Fibroblast of lung (primary cell): ENCODE measurements at regions not wholly inside any gene's neighbourhood (a gene's known extent, or its start where the extent isn't known, plus 50 kb on each side); places are given as distances from the start of the nearest gene placed in this dataset.
"Not testable (repeated sequence)": the region's sequence is repeated elsewhere in the genome, so short reads cannot be mapped to it uniquely, and the experiment has no call there.

Experiments used
- DNase-seq, 2 donors: peaks; one replicate each; pipeline versions ENCODE4 v3.0.0 to v3.0.0-alpha.2; 2010; ENCODE audit warnings: low read depth in 2 of 2
- H2AFZ ChIP-seq: 2 replicates; pipeline ENCODE4 v1.5.1; 2012; ENCODE audit warnings: low read length, control low read depth, inconsistent platforms
- H3K27ac ChIP-seq: 2 replicates; pipeline ENCODE4 v1.5.1; 2011; ENCODE audit warnings: low read length, control low read depth; ENCODE audit not compliant: insufficient read depth
- H3K27me3 ChIP-seq: 2 replicates; pipeline ENCODE4 v1.5.1; 2011; ENCODE audit warnings: mild to moderate bottlenecking, low read length; ENCODE audit not compliant: control insufficient read depth, insufficient read depth
- H3K36me3 ChIP-seq: 2 replicates; pipeline ENCODE4 v1.5.1; 2011; ENCODE audit warnings: low read length; ENCODE audit not compliant: control insufficient read depth, insufficient read depth
- H3K4me1 ChIP-seq: 2 replicates; pipeline ENCODE4 v1.5.1; 2011; ENCODE audit warnings: low read length; ENCODE audit not compliant: control insufficient read depth, insufficient read depth; ENCODE audit errors: extremely low read depth
- H3K4me2 ChIP-seq: 2 replicates; pipeline ENCODE4 v1.5.1; 2011; ENCODE audit warnings: low read length, control low read depth; ENCODE audit not compliant: insufficient read depth; ENCODE audit errors: extremely low read depth
- H3K4me3 ChIP-seq, 4 experiments: fragments of 200-600 bp in 1 of 4; sonication (generic) in 1 of 4; replicated peaks in 1 of 4; 2 replicates each; pipeline ENCODE4 v1.5.1; 2011 to 2016; ENCODE audit warnings: low read length in 4 of 4, low read depth in 3 of 4, mild to moderate bottlenecking in 3 of 4, control low read depth in 2 of 4, inconsistent platforms in 1 of 4, mixed read lengths in 1 of 4; ENCODE audit not compliant: insufficient read depth in 1 of 4; ENCODE audit errors: control extremely low read depth in 1 of 4
- H3K79me2 ChIP-seq: 2 replicates; pipeline ENCODE4 v1.5.1; 2012; ENCODE audit warnings: mild to moderate bottlenecking, low read length, inconsistent platforms; ENCODE audit not compliant: control insufficient read depth, insufficient read depth
- H3K9ac ChIP-seq: 2 replicates; pipeline ENCODE4 v1.5.1; 2011; ENCODE audit warnings: mild to moderate bottlenecking, low read length, control low read depth; ENCODE audit not compliant: insufficient read depth
- H3K9me3 ChIP-seq: 2 replicates; pipeline ENCODE4 v1.5.1; 2012; ENCODE audit warnings: low read depth, low read length; ENCODE audit not compliant: control insufficient read depth, insufficient read depth
- H4K20me1 ChIP-seq: 2 replicates; pipeline ENCODE4 v1.5.1; 2011; ENCODE audit warnings: low read length; ENCODE audit not compliant: control insufficient read depth, insufficient read depth; ENCODE audit errors: extremely low read depth
- EZH2 ChIP-seq: IDR thresholded peaks from 2 replicates; pipeline ENCODE4 v1.5.1; 2012; ENCODE audit warnings: low read length, control low read depth, mild to moderate bottlenecking; ENCODE audit errors: missing control alignments
- TF ChIP-seq, protein P1 (sequence below), 2 donors: IDR thresholded peaks in 1 of 2; conservative IDR thresholded peaks in 1 of 2; 1 replicate in 1 of 2; 2 replicates in 1 of 2; pipeline ENCODE4 v1.5.1; 2011 to 2012; ENCODE audit warnings: low read length in 2 of 2, control low read depth in 1 of 2, inconsistent platforms in 1 of 2, low read depth in 1 of 2, mild to moderate bottlenecking in 1 of 2

DNA sequence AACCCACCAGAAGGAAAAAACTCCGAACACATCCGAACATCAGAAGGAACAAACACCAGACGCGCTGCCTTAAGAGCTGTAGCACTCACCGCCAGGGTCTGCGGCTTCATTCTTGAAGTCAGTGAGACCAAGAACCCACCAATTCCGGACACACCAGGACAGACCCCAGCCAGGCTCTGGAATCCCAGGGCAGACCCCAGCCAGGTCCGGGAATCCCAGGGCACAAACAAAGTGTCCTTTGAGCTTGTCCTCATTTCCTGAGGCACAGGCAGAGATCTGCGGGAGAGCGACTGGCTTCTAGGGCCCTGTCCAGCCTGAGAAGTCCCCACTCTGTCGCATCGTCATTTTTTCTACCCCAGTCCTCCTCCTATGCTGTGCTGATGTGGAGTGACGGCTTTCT lies 461.1 kb downstream of the ACTL7B start:
- no peak overlapping the region for H3K9ac ChIP-seq
- no peak overlapping the region for H3K27ac ChIP-seq
- no peaks in the 10 kb centered on the region for H3K79me2 ChIP-seq
- no peaks in the 10 kb centered on the region for H3K9me3 ChIP-seq
- H3K4me1 ChIP-seq: no peaks in the 10 kb centered on the region
- H3K4me2 ChIP-seq: no peak overlapping the region
- no peak overlapping the region for H3K4me3 ChIP-seq
- no peaks in the 10 kb centered on the region for H4K20me1 ChIP-seq
- no peak for DNase-seq
- H2AFZ ChIP-seq: no peak overlapping the region
- no peaks in the 10 kb centered on the region for H3K27me3 ChIP-seq
- TF ChIP-seq, protein P1, sequence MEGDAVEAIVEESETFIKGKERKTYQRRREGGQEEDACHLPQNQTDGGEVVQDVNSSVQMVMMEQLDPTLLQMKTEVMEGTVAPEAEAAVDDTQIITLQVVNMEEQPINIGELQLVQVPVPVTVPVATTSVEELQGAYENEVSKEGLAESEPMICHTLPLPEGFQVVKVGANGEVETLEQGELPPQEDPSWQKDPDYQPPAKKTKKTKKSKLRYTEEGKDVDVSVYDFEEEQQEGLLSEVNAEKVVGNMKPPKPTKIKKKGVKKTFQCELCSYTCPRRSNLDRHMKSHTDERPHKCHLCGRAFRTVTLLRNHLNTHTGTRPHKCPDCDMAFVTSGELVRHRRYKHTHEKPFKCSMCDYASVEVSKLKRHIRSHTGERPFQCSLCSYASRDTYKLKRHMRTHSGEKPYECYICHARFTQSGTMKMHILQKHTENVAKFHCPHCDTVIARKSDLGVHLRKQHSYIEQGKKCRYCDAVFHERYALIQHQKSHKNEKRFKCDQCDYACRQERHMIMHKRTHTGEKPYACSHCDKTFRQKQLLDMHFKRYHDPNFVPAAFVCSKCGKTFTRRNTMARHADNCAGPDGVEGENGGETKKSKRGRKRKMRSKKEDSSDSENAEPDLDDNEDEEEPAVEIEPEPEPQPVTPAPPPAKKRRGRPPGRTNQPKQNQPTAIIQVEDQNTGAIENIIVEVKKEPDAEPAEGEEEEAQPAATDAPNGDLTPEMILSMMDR (conservative IDR thresholded peaks at IDR 0.05 in 1 of 2, IDR thresholded peaks at IDR 0.05 in 1 of 2; ENCODE audit: low read depth in 1 of 2, low read length in 2 of 2): no peak
- TF ChIP-seq EZH2: no peak
- H3K36me3 ChIP-seq: no peaks in the 10 kb centered on the region

DNA sequence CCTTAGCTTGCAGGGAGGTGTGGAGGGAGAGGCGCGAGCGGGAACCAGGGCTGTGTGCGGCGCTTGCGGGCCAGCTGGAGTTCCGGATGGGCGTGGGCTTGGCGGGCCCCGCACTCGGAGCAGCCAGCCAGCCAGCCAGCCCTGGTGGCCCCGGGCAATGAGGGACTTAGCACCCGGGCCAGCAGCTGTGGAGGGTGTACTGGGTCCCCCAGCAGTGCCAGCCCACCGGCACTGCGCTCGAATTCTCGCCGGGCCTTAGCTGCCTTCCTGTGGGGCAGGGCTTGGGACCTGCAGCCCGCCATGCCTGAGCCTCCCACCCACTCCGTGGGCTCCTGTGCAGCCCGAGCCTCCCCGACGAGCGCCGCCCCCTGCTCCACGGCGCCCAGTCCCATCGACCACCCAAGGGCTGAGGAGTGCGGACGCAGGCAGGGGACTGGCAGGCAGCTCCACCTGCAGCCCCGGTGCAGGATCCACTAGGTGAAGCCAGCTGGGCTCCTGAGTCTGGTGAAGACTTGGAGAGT lies 462.2 kb downstream of the ACTL7B start:
- H3K36me3 ChIP-seq, H4K20me1 ChIP-seq, H3K27me3 ChIP-seq, H3K4me1 ChIP-seq, H3K4me3 ChIP-seq, H3K4me2 ChIP-seq, H3K9ac ChIP-seq, H3K27ac ChIP-seq, H2AFZ ChIP-seq, H3K9me3 ChIP-seq, H3K79me2 ChIP-seq, DNase-seq: not testable (repeated sequence)

DNA sequence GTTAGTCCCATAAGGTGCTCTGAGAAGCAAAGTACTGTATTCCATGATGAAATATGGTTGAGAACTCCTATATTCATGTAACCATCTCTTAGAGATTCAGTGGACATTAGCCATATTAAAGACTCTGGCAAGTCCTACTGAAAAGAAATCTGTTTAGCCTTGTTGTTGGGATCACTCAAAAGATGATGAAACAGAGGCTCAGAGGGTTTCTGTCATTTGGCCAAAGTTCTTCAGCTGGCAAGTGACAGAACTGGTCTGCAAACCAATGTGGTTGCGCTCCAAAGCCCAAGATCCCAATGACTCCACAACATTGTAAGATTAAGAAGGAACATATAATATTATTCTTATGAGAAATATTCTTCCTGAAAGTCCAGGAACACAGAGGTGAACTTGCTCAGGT lies 462.9 kb downstream of the ACTL7B start:
- no peak overlapping the region for H3K4me2 ChIP-seq
- no peaks in the 10 kb centered on the region for H3K27me3 ChIP-seq
- H3K79me2 ChIP-seq: no peaks in the 10 kb centered on the region
- H2AFZ ChIP-seq: no peak overlapping the region
- TF ChIP-seq, protein P1 (conservative IDR thresholded peaks at IDR 0.05 in 1 of 2, IDR thresholded peaks at IDR 0.05 in 1 of 2; ENCODE audit: low read depth in 1 of 2, low read length in 2 of 2): no peak
- TF ChIP-seq EZH2: no peak
- no peak for DNase-seq
- H3K9ac ChIP-seq: no peak overlapping the region
- H3K36me3 ChIP-seq: no peaks in the 10 kb centered on the region
- no peak overlapping the region for H3K4me3 ChIP-seq
- no peak overlapping the region for H3K27ac ChIP-seq
- no peaks in the 10 kb centered on the region for H4K20me1 ChIP-seq
- H3K4me1 ChIP-seq: no peaks in the 10 kb centered on the region
- no peaks in the 10 kb centered on the region for H3K9me3 ChIP-seq
